ENCODE measurements at regions not wholly inside any gene's neighbourhood (a gene's known extent, or its start where the extent isn't known, plus 50 kb on each side); places are given as distances from the start of the nearest gene placed in this dataset.

DNA sequence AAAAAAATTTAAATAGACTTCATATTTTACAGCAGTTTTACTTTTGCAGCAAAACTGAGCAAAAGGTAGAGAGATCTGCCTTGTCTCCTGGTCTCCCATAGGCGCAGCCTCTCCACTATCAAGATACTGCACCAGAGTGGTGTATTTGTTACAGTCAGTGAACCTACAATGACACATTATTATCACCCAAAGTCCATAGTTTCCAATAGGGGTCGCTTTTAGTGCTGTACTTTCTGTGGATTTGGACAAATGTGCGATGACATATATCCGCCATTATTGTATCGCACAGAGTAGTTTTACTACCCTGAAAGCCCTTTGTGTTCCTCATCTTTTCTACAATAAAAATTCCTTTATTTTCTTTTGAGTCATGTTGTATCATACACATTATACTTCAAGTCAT, 153.2 kb upstream of the CCDC179 start:
- DNase-seq = no peak
- in situ Hi-C loops (cut with HindIII; ENCODE audit: low pct_ligation_motif_present, low pct_unique_long_range_greater_than_20kb, low sequenced_read_pairs) = no loop called here

DNA sequence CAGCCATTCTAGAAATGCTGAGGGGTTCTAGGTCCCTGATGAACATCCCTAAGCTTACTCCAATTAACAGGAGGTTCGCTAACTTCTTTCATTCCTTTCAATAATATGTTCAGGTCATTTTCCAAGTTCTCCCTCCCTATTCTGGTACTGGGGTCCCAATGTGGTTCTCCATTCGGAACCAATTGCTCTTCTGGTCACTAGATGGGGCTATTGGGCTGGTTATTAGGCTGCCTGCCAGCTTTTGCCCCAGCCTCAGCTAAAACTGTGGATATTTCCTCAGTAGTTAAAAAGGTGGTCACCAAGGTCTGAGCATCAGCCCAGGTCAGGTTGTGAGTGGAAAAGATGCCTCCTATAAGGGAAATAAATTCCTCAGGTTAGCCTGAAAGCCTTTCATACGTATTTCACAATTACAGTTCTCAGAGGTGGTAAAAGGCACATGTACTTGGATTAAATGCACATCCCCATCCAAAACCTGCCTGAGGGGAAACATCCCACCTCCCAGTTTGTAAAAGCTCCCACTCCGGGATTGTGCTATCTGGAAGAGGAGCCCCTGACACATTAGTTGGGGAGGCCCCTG, 161.1 kb upstream of the CCDC179 start:
- in situ Hi-C loops (cut with HindIII; ENCODE audit: low pct_ligation_motif_present, low pct_unique_long_range_greater_than_20kb, low sequenced_read_pairs) = no loop called here

DNA sequence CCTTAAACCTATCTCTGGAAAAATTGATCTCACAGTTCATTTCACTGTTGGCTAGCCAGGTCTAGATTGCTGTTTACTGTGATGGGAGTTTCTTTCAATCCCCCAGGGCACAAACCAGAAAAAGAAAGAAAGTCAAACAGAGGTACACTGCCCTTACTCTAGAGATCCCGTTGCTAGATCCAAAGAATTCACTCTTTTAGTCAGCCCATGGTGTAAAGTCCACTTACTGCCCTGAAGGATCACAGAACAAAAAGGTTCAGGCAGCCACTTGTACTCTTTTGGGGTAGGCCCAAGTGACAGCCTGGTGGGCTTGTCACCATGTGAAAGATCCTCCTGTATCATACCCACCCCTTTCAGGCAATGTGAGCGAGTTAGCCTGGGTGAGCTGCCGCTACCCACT, 162.6 kb upstream of the CCDC179 start:
- in situ Hi-C loops (cut with HindIII; ENCODE audit: low pct_ligation_motif_present, low pct_unique_long_range_greater_than_20kb, low sequenced_read_pairs) = no loop called here
- no peak for DNase-seq

More for the DNA sequence above, 161.1 kb upstream of the CCDC179 start:
- DNase-seq = peak; percentile 22

DNA sequence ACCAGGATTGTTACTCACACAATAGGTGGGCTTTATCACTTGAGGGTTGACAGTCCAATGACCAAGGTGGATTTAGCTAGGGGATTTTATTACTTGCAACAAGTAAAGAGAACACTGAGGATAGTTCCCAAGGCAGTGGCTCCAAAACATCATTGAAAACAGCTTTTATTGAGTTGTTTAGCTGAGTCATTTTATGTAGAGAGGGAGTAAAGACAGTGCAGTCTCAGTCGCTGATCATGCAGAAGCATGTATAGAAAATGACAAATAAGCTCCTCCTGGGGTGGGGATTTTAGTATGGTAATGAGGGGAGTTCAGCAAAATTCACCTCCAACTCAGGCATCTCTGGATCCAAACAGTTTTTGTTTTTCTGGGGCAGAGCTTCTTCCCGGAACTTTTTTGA, 163.0 kb upstream of the CCDC179 start:
- in situ Hi-C loops (cut with HindIII; ENCODE audit: low pct_ligation_motif_present, low pct_unique_long_range_greater_than_20kb, low sequenced_read_pairs) = no loop called here

DNA sequence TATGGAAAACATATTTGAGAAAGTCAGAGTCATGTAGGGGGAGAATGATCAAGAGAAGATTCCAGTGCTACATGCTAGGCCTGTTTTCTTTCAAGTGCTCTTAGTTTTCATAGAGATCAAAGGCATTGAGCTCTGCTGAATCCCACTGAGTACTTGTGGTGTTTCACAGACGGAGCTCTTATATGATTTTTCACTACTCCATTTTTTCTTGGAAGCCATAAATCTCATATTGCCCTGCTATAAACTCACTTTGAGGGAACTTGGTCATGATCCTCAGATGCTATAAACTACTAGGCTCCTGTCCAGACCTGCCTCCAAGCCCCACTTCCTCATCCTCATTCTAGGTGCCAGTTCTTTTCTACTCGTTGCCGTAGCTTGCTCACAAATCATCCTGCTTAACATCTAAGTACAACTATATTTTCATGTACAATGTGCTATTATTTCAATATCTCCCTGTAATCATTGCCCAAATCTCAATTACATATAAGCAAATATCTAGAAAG, 180.8 kb upstream of the CCDC179 start:
- DNase-seq = no peak
- in situ Hi-C loops (cut with HindIII; ENCODE audit: low pct_ligation_motif_present, low pct_unique_long_range_greater_than_20kb, low sequenced_read_pairs) = no loop called here

More for the DNA sequence above, 163.0 kb upstream of the CCDC179 start:
- no peak for DNase-seq

DNA sequence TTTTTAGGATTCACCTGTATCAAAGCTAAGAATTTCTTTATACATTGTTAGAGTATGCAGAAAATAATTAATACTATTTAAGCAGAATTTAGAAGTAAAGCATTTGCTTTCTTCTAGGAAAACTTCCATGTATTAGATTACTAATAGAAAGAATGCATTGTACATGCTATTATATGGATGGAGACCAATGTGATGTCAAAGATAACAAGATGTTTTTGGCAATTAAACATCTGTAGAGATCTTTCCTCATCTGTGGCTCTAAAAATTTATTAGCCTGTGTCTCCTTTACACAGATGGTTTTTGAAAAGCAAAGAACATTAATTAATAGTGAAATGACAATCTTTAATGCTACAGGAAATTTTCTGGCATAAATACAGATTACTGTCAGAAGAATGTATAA, 198.4 kb upstream of the CCDC179 start:
- DNase-seq = no peak
- in situ Hi-C loops (cut with HindIII; ENCODE audit: low pct_ligation_motif_present, low pct_unique_long_range_greater_than_20kb, low sequenced_read_pairs) = no loop called here

DNA sequence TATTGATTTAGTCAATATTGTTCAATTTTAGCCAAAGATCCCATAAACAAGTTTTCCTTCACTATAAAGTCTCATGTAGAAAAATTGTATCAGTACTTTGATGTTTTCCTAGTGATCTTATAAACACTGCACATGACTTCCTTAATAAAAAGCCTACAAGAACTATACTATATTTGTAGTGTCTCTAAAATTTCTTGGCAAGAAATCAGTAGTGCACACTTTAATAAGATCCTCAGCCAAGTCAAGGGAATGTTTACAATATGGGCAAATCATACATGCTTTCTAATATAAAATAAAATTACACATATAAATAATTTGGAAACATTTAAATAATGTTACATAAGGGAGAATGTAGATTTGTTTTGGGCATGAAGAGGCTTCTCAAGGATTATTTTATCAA, 203.0 kb upstream of the CCDC179 start:
- no peak for DNase-seq
- in situ Hi-C loops (cut with HindIII; ENCODE audit: low pct_ligation_motif_present, low pct_unique_long_range_greater_than_20kb, low sequenced_read_pairs) = no loop called here

DNA sequence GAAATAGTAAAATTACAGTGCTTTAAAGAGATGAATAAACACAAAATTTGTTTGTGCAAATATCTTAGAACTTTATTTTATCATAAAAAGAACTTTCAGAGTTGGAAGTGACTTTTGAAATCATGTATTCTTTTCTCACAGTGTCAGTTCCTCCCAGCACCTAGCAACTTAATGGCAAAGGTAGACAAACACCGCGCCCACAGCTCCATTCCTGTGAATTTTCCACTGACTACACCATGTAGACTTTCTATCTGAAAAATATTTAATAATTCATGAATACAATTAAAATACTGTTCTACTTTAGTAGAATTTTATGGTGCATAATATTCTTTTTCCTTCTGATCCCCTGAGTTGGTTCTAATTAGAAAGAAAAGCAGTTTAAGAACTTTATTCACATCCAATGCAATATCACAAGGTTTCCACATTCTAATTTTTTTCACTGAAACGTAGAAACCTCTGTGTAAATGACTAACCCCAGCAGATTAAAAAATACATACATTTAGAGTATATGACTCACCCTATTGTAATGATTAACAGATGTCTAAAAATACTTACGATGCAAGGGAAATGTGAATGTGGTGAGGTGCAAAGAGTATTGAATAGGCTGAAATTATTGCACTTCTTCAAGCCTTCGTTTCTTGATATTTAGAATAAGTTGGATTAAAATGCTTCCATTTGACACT, 218.2 kb upstream of the CCDC179 start:
- in situ Hi-C loops (cut with HindIII; ENCODE audit: low pct_ligation_motif_present, low pct_unique_long_range_greater_than_20kb, low sequenced_read_pairs) = no loop called here
- DNase-seq = no peak

DNA sequence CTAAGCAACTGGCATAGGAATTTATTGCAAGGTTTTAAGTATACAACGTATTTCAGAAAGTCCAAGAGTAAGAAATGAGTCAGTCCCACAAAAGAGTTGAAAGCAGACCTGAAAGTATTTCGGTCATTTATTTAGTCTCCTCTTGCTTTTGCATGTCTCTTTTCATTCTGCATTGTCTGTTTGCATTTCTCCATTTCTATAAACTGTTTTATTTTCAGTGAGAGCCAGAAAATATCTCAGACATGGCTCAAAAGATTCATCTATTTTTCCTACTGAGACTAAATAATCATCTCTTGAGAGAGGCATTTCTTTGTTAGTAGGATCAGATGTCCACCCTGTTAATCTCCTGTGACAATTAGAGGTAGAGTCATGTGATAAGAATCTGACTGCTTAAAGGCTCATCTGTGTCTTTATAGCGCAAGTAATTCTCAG, 219.1 kb upstream of the CCDC179 start:
- DNase-seq = no peak
- in situ Hi-C loops (cut with HindIII; ENCODE audit: low pct_ligation_motif_present, low pct_unique_long_range_greater_than_20kb, low sequenced_read_pairs) = no loop called here

DNA sequence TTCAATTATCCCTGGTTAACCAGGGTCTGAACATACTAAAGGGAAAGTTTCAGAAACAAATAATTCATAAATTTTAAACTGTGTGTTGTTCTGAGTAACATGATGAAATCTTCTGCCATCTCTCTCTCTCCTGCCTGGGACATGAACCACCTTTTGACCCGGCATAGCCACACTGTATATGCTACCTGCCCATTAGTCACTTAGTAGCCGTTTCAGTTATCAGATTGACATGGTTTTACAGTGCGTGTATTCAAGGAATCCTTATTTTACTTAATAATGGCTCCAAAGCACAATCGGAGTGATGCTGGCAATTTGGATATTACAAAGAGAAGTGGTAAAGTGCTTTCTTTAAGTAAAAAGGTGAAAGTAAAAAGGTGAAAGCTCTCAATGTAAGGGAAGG, 227.1 kb upstream of the CCDC179 start:
- in situ Hi-C loops (cut with HindIII; ENCODE audit: low pct_ligation_motif_present, low pct_unique_long_range_greater_than_20kb, low sequenced_read_pairs) = no loop called here
- no peak for DNase-seq

DNA sequence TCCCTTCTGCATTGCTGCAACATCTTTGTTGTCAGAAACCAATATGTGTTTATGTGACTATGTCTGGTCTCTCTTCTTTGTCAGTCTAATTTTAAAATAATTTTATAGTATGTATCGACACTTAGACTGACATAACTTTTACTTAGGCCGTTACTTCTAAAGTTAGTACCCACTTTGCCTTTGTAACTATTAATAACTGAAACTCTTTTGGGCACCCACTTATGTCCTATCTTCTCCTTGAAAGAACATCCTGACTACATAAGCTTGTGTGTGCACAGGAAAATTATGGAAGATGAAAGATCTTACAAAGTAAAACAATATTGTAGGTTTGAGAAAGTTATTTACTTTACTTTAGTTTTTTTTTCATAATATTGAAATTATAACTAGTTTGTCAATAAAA, 230.4 kb upstream of the CCDC179 start:
- in situ Hi-C loops (cut with HindIII; ENCODE audit: low pct_ligation_motif_present, low pct_unique_long_range_greater_than_20kb, low sequenced_read_pairs) = no loop called here

DNA sequence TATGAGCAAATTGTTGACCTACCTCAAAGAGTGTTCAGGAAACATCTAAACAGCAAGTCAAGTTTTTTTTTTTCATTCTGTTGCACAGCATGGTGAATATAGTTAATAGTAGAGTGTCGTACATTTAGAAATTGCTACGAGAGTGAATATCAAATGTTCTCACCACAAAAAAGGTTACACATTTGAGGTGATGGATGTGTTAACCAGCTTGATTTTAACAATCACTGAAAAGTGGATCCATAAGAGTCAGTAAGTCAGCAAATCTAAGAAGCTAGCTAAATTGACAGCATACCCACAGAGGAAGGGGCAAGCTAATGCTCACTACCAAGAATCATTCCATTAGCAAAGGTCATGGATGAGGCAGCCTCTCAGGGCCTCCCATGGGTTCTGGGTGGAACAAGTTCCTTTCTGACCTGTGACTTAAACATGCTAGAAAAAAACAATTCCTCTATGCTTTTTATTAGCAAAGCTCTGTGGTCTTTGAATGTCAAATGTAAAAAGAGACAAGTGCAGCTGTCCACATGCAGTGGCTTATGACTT, 235.4 kb upstream of the CCDC179 start:
- in situ Hi-C loops (cut with HindIII; ENCODE audit: low pct_ligation_motif_present, low pct_unique_long_range_greater_than_20kb, low sequenced_read_pairs) = no loop called here

More for the DNA sequence above, 230.4 kb upstream of the CCDC179 start:
- DNase-seq = no peak

DNA sequence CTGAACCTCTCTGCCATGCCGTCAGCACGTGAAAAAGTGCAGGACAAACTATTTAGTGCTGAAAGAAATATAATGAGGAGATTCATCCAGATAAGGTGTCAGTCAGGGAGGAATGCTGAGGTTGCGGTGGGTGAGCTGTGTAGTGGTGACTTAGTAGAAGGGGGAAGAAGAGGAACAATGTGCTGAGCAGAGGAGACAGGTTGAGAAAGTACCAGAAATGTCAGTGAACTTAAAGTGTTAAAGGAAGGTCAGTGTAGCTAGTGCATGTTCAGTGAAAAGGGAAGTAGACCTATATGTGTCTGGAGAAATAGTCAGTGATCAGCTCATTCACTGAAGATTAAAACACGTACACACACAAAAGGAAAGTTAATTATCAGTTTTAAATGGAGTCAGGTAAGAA, 237.6 kb upstream of the CCDC179 start:
- DNase-seq = no peak
- in situ Hi-C loops (cut with HindIII; ENCODE audit: low pct_ligation_motif_present, low pct_unique_long_range_greater_than_20kb, low sequenced_read_pairs) = no loop called here

More for the DNA sequence above, 235.4 kb upstream of the CCDC179 start:
- DNase-seq = no peak

DNA sequence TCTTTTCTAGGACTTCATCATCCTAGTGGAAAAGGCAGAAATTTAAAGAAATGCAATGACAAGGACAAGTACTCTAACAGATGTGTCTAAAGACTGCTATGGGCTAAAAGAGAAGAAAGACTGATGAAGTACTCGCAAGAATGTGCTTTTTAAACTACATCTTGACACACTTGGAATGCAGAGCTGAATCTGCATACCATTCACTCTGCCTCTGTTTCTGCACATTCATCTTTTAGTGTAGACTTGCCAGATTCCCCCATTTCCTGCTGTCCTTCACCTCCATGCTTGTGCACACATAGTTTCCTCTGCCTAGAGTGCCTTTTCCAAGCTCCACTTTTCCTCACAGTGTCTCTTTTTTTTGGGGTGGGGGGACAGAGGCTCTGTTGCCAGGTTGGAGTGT, 239.0 kb upstream of the CCDC179 start:
- in situ Hi-C loops (cut with HindIII; ENCODE audit: low pct_ligation_motif_present, low pct_unique_long_range_greater_than_20kb, low sequenced_read_pairs) = no loop called here

DNA sequence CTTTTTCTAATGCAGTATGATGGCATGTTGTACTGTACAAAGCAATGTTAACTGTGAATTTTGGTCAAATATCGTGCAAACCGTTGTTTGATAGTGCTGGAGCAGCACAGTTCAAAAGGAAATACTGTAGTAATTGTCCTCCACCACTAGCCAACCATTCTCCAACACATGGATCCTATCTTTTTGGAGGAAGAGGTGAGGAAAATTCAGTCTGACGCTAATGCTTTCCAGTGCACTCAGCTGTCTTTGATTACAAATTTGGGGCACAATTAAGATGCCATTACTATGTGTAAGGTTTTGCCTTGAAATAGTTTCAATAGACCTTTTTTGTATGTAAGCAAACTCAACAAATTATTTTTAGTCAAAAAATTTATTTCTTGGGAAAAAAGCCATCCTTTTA, 240.5 kb upstream of the CCDC179 start:
- in situ Hi-C loops (cut with HindIII; ENCODE audit: low pct_ligation_motif_present, low pct_unique_long_range_greater_than_20kb, low sequenced_read_pairs) = no loop called here
- DNase-seq = no peak

More for the DNA sequence above, 239.0 kb upstream of the CCDC179 start:
- DNase-seq = no peak

DNA sequence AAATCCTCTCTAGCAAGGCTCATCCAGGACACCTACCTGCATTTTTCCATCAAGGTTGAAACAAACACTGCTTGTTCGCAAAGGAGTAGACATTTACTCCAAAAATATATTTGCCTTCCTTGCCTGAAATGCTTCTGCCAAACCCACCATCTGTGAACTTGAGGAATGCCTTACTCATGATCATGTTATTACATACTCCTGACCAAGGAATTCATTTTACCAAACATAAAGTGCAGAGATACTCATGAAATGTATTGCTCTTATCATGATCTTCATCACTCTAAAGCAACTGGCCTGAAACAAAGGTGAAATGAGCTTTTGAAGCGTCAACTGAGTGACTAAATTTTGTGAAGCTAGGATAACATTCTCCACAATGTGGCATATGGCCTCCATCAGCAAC, 243.1 kb upstream of the CCDC179 start:
- DNase-seq = no peak
- in situ Hi-C loops (cut with HindIII; ENCODE audit: low pct_ligation_motif_present, low pct_unique_long_range_greater_than_20kb, low sequenced_read_pairs) = no loop called here

DNA sequence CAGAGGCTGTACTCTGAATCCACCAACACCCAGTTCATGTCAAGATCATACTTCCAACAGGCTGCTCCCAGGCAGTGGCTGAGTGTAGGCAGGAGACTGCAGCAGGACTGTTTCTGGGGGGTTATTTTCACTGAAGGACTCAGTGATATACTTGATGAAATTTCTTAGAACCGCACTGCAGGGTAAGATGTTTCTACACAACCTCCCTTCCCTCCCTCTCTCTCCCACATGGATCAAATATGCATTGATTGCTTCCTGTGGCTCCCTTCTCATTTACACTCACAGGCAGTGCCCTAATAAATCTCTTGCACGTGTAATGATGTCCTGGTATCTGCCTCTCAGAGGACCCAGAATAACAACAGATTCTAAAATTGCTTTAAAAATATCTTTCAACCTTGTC, 251.3 kb upstream of the CCDC179 start:
- in situ Hi-C loops (cut with HindIII; ENCODE audit: low pct_ligation_motif_present, low pct_unique_long_range_greater_than_20kb, low sequenced_read_pairs) = no loop called here
- no peak for DNase-seq

DNA sequence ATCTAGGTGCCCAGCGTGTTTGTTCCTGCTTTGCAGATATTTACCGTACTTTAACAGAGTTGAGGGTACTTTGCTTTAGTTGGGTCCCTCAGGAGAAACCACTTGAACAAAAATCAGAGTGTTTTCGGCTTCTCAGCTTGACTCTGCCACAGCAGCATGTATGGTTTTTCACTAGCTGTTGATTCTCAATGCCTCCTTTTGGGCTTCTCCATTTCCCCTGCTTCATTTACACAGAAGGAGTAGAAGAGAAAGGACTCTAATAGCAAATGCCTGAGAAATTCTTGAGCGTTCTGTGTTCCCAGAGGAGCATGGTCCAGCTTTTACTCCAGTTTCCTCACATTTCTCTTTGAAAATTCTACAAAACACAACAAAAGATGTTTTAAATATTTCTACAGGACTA, 252.1 kb upstream of the CCDC179 start:
- in situ Hi-C loops (cut with HindIII; ENCODE audit: low pct_ligation_motif_present, low pct_unique_long_range_greater_than_20kb, low sequenced_read_pairs) = no loop called here

DNA sequence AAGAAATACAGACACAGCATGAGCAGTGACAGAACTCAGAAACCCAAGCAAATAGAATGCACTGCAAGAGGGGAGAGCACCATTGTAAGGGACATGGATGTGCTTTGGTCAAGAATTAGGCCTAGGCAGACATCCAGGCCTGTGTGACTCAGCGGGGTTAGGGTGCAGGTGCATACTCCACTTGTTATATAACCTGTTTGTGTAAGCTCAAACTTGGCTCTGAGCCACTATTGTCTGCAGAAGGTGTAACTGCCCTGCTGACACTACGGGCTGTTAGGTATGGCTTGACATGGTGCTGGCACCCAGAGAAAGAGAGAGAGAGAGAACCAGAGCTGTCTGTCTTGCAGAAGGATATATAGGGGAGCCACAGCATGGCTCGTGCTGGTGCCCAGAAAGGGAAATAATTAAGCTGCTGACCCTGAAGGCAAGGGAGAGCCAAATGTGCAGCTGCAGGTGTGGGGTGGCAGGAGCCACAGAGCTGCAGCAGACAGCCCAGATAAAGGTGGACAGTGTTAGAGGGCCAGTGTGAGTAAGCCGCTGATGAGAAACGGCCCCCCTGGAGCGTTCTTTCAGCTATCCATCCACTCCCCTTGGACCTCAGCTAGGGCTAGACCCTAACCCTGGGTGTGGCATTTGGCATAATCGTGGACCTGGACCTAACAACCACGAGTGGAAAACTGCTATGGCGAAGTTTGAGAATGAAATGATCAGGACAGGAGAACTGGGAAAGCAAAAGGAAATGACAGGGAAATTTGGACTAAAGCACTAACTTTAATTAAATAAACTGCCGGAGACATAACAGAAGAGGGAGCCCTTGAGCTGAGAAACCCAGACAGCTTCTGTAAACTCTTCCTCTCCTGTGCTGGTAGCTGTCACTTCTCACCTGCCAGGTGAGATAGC, 253.0 kb upstream of the CCDC179 start:
- peak; percentile 40 for DNase-seq
- in situ Hi-C loops (cut with HindIII; ENCODE audit: low pct_ligation_motif_present, low pct_unique_long_range_greater_than_20kb, low sequenced_read_pairs) = no loop called here

More for the DNA sequence above, 252.1 kb upstream of the CCDC179 start:
- DNase-seq = no peak

Data from ACHN (cell line).